ENCODE measurements at regions not wholly inside any gene's neighbourhood (a gene's known extent, or its start where the extent isn't known, plus 50 kb on each side); places are given as distances from the start of the nearest gene placed in this dataset.

- TF ChIP-seq, protein P1, sequence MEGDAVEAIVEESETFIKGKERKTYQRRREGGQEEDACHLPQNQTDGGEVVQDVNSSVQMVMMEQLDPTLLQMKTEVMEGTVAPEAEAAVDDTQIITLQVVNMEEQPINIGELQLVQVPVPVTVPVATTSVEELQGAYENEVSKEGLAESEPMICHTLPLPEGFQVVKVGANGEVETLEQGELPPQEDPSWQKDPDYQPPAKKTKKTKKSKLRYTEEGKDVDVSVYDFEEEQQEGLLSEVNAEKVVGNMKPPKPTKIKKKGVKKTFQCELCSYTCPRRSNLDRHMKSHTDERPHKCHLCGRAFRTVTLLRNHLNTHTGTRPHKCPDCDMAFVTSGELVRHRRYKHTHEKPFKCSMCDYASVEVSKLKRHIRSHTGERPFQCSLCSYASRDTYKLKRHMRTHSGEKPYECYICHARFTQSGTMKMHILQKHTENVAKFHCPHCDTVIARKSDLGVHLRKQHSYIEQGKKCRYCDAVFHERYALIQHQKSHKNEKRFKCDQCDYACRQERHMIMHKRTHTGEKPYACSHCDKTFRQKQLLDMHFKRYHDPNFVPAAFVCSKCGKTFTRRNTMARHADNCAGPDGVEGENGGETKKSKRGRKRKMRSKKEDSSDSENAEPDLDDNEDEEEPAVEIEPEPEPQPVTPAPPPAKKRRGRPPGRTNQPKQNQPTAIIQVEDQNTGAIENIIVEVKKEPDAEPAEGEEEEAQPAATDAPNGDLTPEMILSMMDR (conservative IDR thresholded peaks at IDR 0.05; ENCODE audit: low read depth, low read length): no peak
- H3K4me3 ChIP-seq (ENCODE audit: low read length): no peak overlapping the region
- DNase-seq (ENCODE audit: low read depth): no peak
Measured at GRCh38 chr9:106634641-106635040, 228.3 kb upstream of the ZNF462 start.

DNA sequence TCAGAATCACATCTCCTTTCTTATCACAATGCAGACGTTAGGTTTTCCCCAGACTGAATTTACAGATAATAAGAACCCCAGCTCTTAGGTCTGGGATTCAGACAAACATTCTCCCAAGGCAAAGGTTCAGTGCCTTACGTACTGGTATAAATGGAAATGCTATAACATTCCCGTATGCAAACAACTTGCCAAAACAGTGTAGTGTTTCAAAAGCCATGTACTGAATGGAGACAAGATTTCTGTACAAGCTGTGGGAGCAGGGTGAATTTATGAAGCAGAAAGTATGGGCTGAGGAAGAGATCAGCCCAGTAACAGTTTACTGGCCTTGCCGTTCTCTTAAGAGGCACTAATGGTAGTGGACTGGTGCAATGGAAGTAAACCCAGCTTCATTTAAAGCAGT lies 225.5 kb upstream of the ZNF462 start:
- no peak overlapping the region for H3K4me3 ChIP-seq (ENCODE audit: low read length)
- DNase-seq (ENCODE audit: low read depth): no peak
- TF ChIP-seq, protein P1 (conservative IDR thresholded peaks at IDR 0.05; ENCODE audit: low read depth, low read length): no peak

GRCh38 chr9:106639873-106640568 lies 222.9 kb upstream of the ZNF462 start:
- no peak for DNase-seq (ENCODE audit: low read depth)
- no peak overlapping the region for H3K4me3 ChIP-seq (ENCODE audit: low read length)
- TF ChIP-seq, protein P1 (conservative IDR thresholded peaks at IDR 0.05; ENCODE audit: low read depth, low read length): no peak

DNA sequence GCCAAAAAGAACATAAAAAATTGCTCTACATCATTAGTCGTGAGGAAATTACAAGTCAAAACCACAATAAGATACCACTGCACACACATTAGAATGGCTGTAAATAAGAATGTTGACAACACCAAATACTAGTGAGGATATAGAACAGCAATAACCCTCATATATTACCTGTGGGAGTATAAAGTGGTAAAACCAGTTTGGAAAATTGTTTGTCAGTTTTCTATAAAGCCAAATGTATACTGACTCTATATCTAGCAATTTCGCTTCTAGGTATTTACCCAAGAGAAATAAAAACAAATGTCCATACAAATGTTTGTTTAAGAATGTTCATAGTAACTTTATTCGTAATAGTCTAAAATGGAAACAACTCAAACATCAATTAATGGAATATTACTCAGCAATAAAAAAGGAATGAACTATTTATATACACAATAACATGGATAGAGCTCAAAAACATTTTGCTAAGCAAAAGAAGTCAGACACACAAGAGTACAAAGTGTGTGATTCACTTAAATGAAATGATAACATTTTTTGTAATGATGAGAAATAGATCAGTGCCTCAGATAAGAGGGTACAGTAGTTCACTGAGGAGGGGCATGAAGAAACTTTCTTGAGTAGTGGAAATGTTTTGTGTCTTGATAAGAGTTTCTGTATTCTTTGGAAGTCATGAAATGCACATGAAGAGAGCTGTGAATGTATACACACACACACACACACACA lies 219.6 kb upstream of the ZNF462 start:
- H3K4me3 ChIP-seq (ENCODE audit: low read length): no peak overlapping the region
- TF ChIP-seq, protein P1 (conservative IDR thresholded peaks at IDR 0.05; ENCODE audit: low read depth, low read length): no peak
- DNase-seq (ENCODE audit: low read depth): no peak

- DNase-seq (ENCODE audit: low read depth): no peak
- H3K4me3 ChIP-seq (ENCODE audit: low read length): no peak overlapping the region
- TF ChIP-seq, protein P1 (conservative IDR thresholded peaks at IDR 0.05; ENCODE audit: low read depth, low read length): no peak
Measured at GRCh38 chr9:106644661-106645060, 218.3 kb upstream of the ZNF462 start.

- no peak overlapping the region for H3K4me3 ChIP-seq (ENCODE audit: low read length)
- TF ChIP-seq, protein P1 (conservative IDR thresholded peaks at IDR 0.05; ENCODE audit: low read depth, low read length): peak; percentile 51
- peak; percentile 1 for DNase-seq (ENCODE audit: low read depth)
Measured at GRCh38 chr9:106648799-106649198, 214.2 kb upstream of the ZNF462 start.

- TF ChIP-seq, protein P1 (conservative IDR thresholded peaks at IDR 0.05; ENCODE audit: low read depth, low read length): no peak
- DNase-seq (ENCODE audit: low read depth): no peak
- H3K4me3 ChIP-seq (ENCODE audit: low read length): no peak overlapping the region
Measured at GRCh38 chr9:106649664-106650063, 213.3 kb upstream of the ZNF462 start.
